NCI-H128 (cell line): ENCODE measurements at regions not wholly inside any gene's neighbourhood (a gene's known extent, or its start where the extent isn't known, plus 50 kb on each side); places are given as distances from the start of the nearest gene placed in this dataset.

Experiments
- DNase-seq: peaks from one replicate; lab custom pipeline; 2025; ENCODE audit not compliant: unreplicated experiment; lab: John Stamatoyannopoulos, UW

- no peak for DNase-seq
Observed at GRCh38 chr4:183563874-183564273, 59.0 kb downstream of the ING2 start.

DNA sequence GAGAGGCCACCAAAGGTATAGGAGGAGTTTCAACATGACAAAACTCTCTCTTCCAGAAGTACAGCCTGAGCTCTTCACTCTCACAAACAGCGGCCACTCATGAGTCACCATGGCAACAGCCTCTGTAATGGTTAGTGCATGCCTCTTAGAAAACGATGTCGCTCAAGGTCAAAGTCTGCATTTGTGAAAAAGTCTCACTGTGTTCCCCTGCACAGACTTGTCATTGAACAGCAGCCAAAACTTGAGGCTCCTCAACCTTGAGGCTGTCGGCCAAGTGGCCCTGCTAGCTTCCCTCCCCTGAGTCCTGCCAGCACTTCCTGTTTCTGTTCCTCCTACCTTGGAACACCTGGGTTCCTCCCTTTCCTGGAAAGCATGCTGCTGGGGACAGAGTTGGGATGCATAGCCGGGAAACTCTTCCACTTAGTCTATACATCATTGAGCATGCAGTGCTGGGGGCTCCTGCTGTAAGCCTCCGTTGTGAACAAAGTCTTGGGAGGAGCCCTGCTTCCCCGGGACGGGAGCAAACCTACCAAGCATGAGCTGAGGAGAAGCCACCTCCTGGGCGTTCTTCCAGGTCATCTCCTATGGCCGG lies 66.6 kb downstream of the ING2 start:
- DNase-seq, result peak; percentile 43

DNA sequence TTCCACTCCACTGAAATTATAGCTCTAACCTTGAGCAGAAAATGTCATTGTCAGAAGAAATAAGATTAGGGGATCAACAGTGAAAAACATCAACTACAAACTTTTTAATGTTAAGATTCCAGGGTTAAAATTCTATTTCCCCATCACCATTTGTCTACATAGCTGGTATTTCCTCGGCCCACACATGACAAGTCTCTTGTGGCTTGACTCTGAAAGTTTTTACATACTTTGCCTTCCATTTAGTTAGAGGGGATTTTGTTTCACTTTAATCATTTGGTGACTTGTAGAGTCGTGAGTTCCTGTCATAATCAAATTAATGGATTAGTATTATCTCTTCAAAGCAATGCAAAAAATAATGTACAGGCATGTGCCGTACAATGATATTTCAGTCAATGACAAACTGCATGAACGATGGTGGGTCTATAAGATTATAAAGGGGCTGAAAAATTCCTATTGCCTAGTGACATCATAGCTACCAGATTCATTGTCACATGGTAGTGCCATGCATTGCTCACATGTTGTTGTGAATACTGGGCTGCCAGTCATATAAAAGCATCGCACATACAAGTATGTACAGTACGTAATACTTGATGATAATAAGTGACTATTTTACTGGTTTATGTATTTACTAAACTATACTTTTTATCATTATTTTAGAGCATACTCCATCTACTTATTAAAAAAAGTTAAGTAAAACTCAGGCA lies 72.0 kb downstream of the ING2 start:
- no peak for DNase-seq

GRCh38 chr4:183580370-183580769 lies 75.5 kb downstream of the ING2 start:
- no peak for DNase-seq

- no peak for DNase-seq
Observed at GRCh38 chr4:183580849-183581248, 76.0 kb downstream of the ING2 start.

DNA sequence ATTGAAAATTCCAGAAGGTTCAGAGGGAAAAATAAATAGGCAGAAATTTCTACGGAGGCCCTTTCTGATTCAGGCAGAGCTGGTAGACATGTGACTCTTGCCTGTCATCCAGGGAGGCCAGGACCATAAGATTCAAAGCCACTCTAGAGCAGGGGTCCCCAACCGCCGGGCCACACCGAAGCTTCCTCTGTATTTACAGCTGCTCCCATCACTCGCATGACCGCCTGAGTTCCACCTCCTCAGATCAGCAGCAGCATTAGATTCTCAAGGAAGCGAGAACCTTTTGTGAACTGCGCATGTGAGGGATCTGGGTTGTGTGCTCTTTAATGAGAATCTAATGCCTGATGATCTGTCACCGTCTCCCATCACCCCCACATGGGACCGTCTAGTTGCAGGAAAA lies 72.2 kb downstream of the RWDD4 start:
- DNase-seq, result no peak

DNA sequence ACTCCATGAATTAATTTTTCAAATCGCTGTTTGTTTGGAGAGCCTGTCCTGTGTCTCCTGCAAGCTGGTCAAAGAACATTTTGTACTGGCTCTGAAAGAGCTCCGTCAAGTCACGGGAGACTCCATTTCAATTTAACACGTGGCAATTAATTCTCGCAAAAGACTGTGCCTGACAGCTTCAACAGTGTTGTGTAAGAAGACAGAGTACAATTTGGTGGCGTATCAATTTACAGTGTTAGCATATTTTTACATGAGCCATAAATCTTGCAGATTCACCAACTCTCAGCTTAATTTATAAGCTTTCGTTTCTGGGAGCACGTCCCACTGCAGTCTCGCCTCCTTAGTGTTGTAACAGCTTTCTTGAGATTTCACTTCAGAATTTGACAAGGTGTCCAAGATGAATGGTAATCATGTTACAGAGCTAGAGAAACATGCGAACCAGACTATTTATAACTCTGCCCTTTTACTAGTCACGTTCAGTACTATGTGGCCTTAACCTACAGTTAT lies 70.8 kb downstream of the RWDD4 start:
- no peak for DNase-seq

- no peak for DNase-seq
Observed at GRCh38 chr4:183588691-183589090, 70.3 kb downstream of the RWDD4 start.

GRCh38 chr4:183589461-183590099 lies 69.4 kb downstream of the RWDD4 start:
- no peak for DNase-seq
